Breast epithelium (tissue), 4 donors: ENCODE measurements at regions not wholly inside any gene's neighbourhood (a gene's known extent, or its start where the extent isn't known, plus 50 kb on each side); places are given as distances from the start of the nearest gene placed in this dataset.
"Not testable (repeated sequence)": the region's sequence is repeated elsewhere in the genome, so short reads cannot be mapped to it uniquely, and the experiment has no call there.

Source experiments
- DNase-seq, 2 donors: peaks; one replicate each; pipeline ENCODE4 v3.0.0-alpha.2; 2019; ENCODE audit warnings: low spot score in 2 of 2
- H3K27ac ChIP-seq, 2 donors: fragments of 200-600 bp; sonication (generic) in 1 of 2; one replicate each; pipeline ENCODE4 v1.5.1; 2016 to 2019; ENCODE audit warnings: mild to moderate bottlenecking in 1 of 2
- H3K27me3 ChIP-seq, 2 donors: fragments of 200-600 bp; sonication (generic) in 1 of 2; one replicate each; pipeline versions ENCODE4 v1.5.1 to v1.6.0; 2017 to 2019; ENCODE audit warnings: control low read depth in 1 of 2, mild to moderate bottlenecking in 1 of 2
- H3K36me3 ChIP-seq: fragments of 200-600 bp; one replicate; pipeline ENCODE4 v1.5.1; 2019
- H3K4me1 ChIP-seq, 2 donors: fragments of 200-600 bp; sonication (generic); one replicate each; pipeline ENCODE4 v1.5.1; 2016 to 2019; ENCODE audit warnings: control low read depth in 1 of 2
- H3K4me3 ChIP-seq, 3 donors: fragments of 200-600 bp; sonication (generic); 1 replicate in 2 of 3; 2 replicates in 1 of 3; pipeline ENCODE4 v1.5.1; 2016 to 2019; ENCODE audit warnings: mild to moderate bottlenecking in 3 of 3, moderate library complexity in 2 of 3
- H3K9me3 ChIP-seq, 2 donors: fragments of 200-600 bp; sonication (generic) in 1 of 2; one replicate each; pipeline ENCODE4 v1.5.1; 2016 to 2019; ENCODE audit warnings: control low read depth in 1 of 2
- intact Hi-C: fragments of 100-400 bp; cut with DNase I; formaldehyde crosslinking; loops from one replicate; pipeline ENCODE4 v1.15.1; 2023; ENCODE audit warnings: low total_unique reads

GRCh38 chr2:87539151-87539943 lies 208.5 kb upstream of the PLGLB2 start:
- H3K27ac ChIP-seq, H3K9me3 ChIP-seq, H3K27me3 ChIP-seq, intact Hi-C loops, H3K4me1 ChIP-seq, DNase-seq, H3K4me3 ChIP-seq, H3K36me3 ChIP-seq: not testable (repeated sequence)

DNA sequence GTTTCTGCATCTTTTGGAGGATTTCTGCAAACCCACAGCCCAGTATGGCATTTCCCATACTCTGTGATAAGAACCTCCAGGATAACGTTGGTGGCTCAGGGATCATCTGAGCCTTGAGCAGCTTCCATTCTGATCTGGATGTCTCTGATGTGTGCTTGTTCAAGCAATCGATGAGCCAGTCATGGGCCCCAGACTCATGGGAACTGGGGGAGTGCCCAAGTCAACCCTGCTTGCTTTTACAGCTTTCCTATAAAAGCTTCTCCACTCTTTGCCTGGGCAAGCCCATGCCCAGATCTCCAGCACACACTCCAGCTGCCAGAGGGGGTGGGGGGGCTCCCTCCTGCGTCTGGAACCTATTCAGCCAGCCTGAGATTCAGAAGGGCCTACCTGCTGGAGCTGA lies 207.6 kb upstream of the PLGLB2 start:
- intact Hi-C loops, H3K27me3 ChIP-seq, H3K4me1 ChIP-seq, H3K4me3 ChIP-seq, H3K27ac ChIP-seq, H3K9me3 ChIP-seq, H3K36me3 ChIP-seq, DNase-seq: not testable (repeated sequence)

GRCh38 chr2:87542599-87543174 lies 205.2 kb upstream of the PLGLB2 start:
- H3K27ac ChIP-seq, H3K4me1 ChIP-seq, H3K27me3 ChIP-seq, H3K9me3 ChIP-seq, H3K4me3 ChIP-seq, H3K36me3 ChIP-seq, intact Hi-C loops, DNase-seq: not testable (repeated sequence)

DNA sequence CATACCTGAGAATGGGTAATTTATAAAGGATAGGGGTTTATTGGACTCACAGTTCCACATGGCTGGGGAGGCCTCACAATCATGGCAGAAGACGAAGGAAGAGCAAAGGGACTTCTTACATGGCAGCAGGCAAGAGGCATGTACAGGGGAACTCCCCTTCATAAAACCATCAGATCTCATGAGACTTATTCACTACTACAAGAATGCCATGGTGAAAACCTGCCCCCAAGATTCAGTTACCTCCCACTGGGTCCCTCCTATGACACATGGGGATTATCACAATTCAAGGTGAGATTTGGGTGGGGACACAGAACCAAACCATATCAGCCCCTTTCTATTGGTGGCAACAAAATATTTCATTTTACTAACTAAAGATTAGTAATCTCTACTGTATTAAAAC lies 204.1 kb upstream of the PLGLB2 start:
- H3K9me3 ChIP-seq, H3K27ac ChIP-seq, H3K36me3 ChIP-seq, H3K27me3 ChIP-seq, intact Hi-C loops, H3K4me3 ChIP-seq, DNase-seq, H3K4me1 ChIP-seq: not testable (repeated sequence)

GRCh38 chr2:87547106-87547505 lies 200.8 kb upstream of the PLGLB2 start:
- H3K4me1 ChIP-seq, H3K4me3 ChIP-seq, H3K27ac ChIP-seq, H3K27me3 ChIP-seq, H3K36me3 ChIP-seq, DNase-seq, intact Hi-C loops, H3K9me3 ChIP-seq: not testable (repeated sequence)

DNA sequence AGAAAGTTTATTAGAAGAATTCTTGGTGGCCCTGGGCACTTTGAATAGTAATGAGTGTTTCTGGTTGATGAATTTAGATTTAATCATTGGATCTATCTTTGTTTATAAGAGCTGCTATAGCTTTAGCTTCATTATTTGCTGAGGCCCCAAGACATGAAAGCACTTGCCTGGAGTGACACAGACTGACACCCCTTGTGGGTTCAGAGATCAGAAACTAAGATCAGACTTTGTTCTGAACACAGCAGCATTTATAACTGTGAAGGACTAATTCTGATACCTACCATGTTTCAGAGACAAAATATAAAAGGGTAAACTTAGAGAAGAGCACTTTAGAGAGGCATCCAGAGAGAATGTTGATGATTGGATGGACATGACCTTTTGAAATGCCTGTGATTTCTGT lies 199.9 kb upstream of the PLGLB2 start:
- H3K27ac ChIP-seq, H3K27me3 ChIP-seq, H3K9me3 ChIP-seq, H3K4me1 ChIP-seq, H3K36me3 ChIP-seq, H3K4me3 ChIP-seq, intact Hi-C loops, DNase-seq: not testable (repeated sequence)

DNA sequence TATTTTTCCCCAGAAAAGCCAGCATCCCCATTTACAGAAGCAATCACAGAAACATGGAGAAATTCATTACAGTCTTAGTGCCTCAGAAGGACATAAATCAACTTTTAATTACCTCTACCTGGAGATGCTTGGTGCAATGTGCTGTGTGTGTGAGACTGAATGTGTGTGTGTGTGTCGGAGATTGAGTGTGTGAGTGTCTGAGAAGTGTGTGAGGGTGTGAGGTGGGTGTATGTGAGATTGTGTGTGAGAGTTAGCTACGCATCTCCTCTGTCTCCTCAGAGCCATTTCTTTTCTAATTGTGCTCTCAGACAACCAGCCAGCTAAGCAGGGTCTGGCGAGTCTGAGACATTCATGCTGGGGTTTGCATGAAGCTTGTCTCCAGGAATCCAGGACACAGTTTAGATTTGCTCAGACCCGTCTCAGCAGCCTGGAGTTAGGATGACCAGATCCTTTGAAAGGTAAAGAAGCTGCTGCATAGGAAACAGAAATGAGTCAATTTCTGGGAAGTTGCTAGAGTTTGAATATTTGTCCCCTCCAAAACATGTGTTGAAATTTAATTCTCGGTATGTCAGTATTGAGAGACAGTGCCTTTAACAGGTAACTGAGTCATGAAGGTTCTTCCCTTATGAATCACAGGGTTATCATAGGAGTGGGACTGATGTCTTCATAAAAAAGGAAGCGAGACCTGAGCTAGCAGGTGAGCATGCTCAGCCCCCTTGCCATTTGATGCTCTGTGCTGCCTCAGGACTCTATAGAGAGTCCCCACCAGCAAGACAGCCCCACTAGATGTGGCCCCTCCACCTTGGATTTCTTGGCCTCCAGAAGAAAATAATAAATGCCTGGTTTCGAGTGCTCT lies 199.0 kb upstream of the PLGLB2 start:
- H3K4me3 ChIP-seq, H3K9me3 ChIP-seq, H3K27ac ChIP-seq, intact Hi-C loops, H3K36me3 ChIP-seq, H3K4me1 ChIP-seq, H3K27me3 ChIP-seq, DNase-seq: not testable (repeated sequence)

- H3K4me3 ChIP-seq, H3K27ac ChIP-seq, intact Hi-C loops, H3K4me1 ChIP-seq, DNase-seq, H3K9me3 ChIP-seq, H3K27me3 ChIP-seq, H3K36me3 ChIP-seq: not testable (repeated sequence)
Observed at GRCh38 chr2:87549561-87550202, 198.2 kb upstream of the PLGLB2 start.

- DNase-seq, H3K27ac ChIP-seq, H3K36me3 ChIP-seq, H3K4me1 ChIP-seq, H3K4me3 ChIP-seq, intact Hi-C loops, H3K9me3 ChIP-seq, H3K27me3 ChIP-seq: not testable (repeated sequence)
Observed at GRCh38 chr2:87554678-87555077, 193.2 kb upstream of the PLGLB2 start.

- intact Hi-C loops, H3K36me3 ChIP-seq, H3K9me3 ChIP-seq, H3K27ac ChIP-seq, H3K4me3 ChIP-seq, H3K27me3 ChIP-seq, DNase-seq, H3K4me1 ChIP-seq: not testable (repeated sequence)
Observed at GRCh38 chr2:87555082-87555481, 192.8 kb upstream of the PLGLB2 start.

- DNase-seq, H3K4me1 ChIP-seq, intact Hi-C loops, H3K4me3 ChIP-seq, H3K36me3 ChIP-seq, H3K27me3 ChIP-seq, H3K9me3 ChIP-seq, H3K27ac ChIP-seq: not testable (repeated sequence)
Observed at GRCh38 chr2:87559001-87559400, 188.9 kb upstream of the PLGLB2 start.

GRCh38 chr2:87559735-87560134 lies 188.2 kb upstream of the PLGLB2 start:
- H3K4me3 ChIP-seq, intact Hi-C loops, H3K36me3 ChIP-seq, H3K27ac ChIP-seq, H3K9me3 ChIP-seq, H3K27me3 ChIP-seq, DNase-seq, H3K4me1 ChIP-seq: not testable (repeated sequence)

DNA sequence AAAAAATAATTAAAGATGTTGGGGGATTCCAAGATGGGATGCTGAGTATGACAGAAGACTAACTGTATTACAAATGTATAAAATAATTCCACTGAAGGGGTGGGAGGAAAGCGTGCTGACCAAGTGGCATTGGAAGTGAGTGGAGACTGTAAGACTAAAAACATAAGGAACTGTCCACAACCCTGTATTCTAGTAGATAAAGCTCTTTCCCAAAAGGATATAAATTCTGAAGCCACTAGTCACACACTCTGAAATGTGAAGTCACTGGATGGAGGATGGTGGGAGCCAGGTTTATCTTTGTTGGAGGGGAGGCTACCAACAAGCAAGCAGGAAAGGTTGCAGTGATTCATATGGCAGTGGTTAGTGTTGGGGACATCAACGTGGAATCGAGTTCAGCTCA lies 182.8 kb upstream of the PLGLB2 start:
- H3K27ac ChIP-seq, H3K4me1 ChIP-seq, H3K4me3 ChIP-seq, DNase-seq, intact Hi-C loops, H3K9me3 ChIP-seq, H3K36me3 ChIP-seq, H3K27me3 ChIP-seq: not testable (repeated sequence)
